ENCODE measurements at regions not wholly inside any gene's neighbourhood (a gene's known extent, or its start where the extent isn't known, plus 50 kb on each side); places are given as distances from the start of the nearest gene placed in this dataset.

DNA sequence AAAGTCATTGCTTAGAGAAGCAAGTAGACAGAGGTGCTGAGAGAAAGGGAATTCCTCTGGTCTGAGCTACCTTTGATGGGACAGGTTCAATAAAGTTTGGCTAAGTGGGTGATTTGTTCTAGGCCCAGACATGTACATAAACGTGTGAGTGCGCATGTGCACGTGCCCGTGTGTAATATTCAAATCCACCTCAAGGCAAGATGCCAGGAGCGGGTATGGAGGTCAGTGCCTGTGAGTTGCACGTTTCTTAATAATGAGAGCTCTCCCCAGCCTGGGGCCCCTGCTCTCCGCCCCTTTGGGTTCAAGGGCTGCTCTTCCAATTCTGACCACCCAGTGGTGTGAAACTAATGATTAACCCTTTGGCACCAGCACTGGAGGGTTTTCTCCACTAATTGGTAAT lies 53.8 kb upstream of the LMO4 start:
- FAIRE-seq (no peak), DNase-seq (ENCODE audit: low read depth, low spot score) (no peak)
- Histone ChIP-seq H3K27ac (ENCODE audit: insufficient read depth, low read depth, low read length) (no peak overlapping the region), H3K4me2 (ENCODE audit: insufficient read depth, low read length) (no peak overlapping the region), H3K4me1 (ENCODE audit: control insufficient read depth, extremely low read depth, insufficient read depth, low read length) (no peaks in the 10 kb centered on the region), H3K9me1 (replicated peaks; ENCODE audit: control insufficient read depth, extremely low read depth, insufficient read depth, low read length) (no peaks in the 10 kb centered on the region), H3K4me3 (replicated peaks in 1 of 3; ENCODE audit: insufficient read depth in 1 of 3, low read depth in 1 of 3, low read length in 3 of 3) (no peak overlapping the region), H3K27me3 (ENCODE audit: control insufficient read depth in 2 of 2, insufficient read depth in 2 of 2, low read length in 2 of 2) (peaks cover 0 to 10% of the 10 kb centered on the region in 2 experiments), H4K20me1 (replicated peaks; ENCODE audit: control insufficient read depth, extremely low read depth, insufficient read depth, low read length) (no peaks in the 10 kb centered on the region), H2AFZ (ENCODE audit: low read depth, low read length) (no peak overlapping the region), H3K9me3 (replicated peaks; ENCODE audit: control insufficient read depth, insufficient read depth, low read length) (no peaks in the 10 kb centered on the region), H3K9ac (replicated peaks; ENCODE audit: extremely low read depth, insufficient read depth, low read length) (no peak overlapping the region), H3K36me3 (ENCODE audit: control insufficient read depth in 2 of 2, extremely low read depth in 1 of 2, insufficient read depth in 2 of 2, low read length in 2 of 2) (no peaks in the 10 kb centered on the region), H3K79me2 (ENCODE audit: control insufficient read depth, insufficient read depth, low read length) (no peaks in the 10 kb centered on the region)
- dilution Hi-C loops (cut with MboI; ENCODE audit: extremely low pct_ligation_motif_present, low sequenced_read_pairs) (no loop called here), intact Hi-C loops (cut with micrococcal nuclease) (loop anchor here (5.0 kb wide), 1 partner anchor 143 kb away; no protein-coding TSS in a partner anchor)
- ChIA-PET CTCF (interaction anchor here (1.0 to 2.6 kb wide), 2 partner anchors 18 to 20 kb away, joined by 3 to 10 read pairs; no protein-coding TSS in a partner anchor), POLR2A (no interaction called here)
- BruUV-seq (replicated peaks): no TSS peak
- TF ChIP-seq MYC (IDR thresholded peaks at IDR 0.05; ENCODE audit: low read depth, low read length): no peak
- TF ChIP-seq POLR2A (IDR thresholded peaks at IDR 0.05; ENCODE audit: low read depth, low read length): no peak

DNA sequence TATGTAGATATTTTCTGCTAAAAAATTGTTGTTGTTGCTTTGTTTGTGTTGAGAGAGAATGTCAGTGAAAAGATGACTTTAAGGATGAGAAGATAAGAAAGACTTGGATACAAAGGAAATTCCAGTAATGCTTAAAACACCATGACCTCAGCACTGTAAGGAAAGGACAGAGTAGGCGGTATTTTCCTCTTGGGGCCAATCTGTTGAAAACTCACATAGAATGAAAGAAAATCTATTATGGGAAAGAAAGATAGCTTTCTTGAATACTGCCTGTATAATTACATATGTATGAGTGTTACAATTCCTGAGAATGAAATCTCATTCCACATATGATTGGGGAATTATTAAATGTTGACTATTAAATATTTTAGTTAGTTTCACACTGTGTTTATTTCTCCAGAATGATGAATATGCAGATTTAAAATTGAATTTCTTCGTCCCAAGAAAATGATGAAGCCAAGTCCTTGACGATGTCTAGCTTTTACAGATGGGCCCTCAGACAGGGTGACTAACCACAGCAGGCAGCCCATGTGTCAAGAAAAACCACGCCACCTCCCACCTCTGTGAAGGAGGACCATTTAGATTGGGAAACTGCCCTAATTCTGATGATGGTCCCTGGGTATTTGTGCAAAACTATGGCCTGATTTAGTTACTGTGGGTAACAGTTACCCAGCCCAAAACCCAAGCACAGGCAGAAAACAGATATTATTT lies 49.7 kb upstream of the LMO4 start:
- Histone ChIP-seq H3K27me3 (ENCODE audit: control insufficient read depth in 2 of 2, insufficient read depth in 2 of 2, low read length in 2 of 2) (peaks cover 0 to 7% of the 10 kb centered on the region in 2 experiments), H3K79me2 (ENCODE audit: control insufficient read depth, insufficient read depth, low read length) (no peaks in the 10 kb centered on the region), H3K9ac (replicated peaks; ENCODE audit: extremely low read depth, insufficient read depth, low read length) (no peak overlapping the region), H3K9me3 (replicated peaks; ENCODE audit: control insufficient read depth, insufficient read depth, low read length) (no peaks in the 10 kb centered on the region), H3K9me1 (replicated peaks; ENCODE audit: control insufficient read depth, extremely low read depth, insufficient read depth, low read length) (no peaks in the 10 kb centered on the region), H3K4me3 (replicated peaks in 1 of 3; ENCODE audit: insufficient read depth in 1 of 3, low read depth in 1 of 3, low read length in 3 of 3) (no peak overlapping the region), H3K36me3 (ENCODE audit: control insufficient read depth in 2 of 2, extremely low read depth in 1 of 2, insufficient read depth in 2 of 2, low read length in 2 of 2) (no peaks in the 10 kb centered on the region), H3K27ac (ENCODE audit: insufficient read depth, low read depth, low read length) (no peak overlapping the region), H4K20me1 (replicated peaks; ENCODE audit: control insufficient read depth, extremely low read depth, insufficient read depth, low read length) (no peaks in the 10 kb centered on the region), H2AFZ (ENCODE audit: low read depth, low read length) (no peak overlapping the region), H3K4me2 (ENCODE audit: insufficient read depth, low read length) (no peak overlapping the region), H3K4me1 (ENCODE audit: control insufficient read depth, extremely low read depth, insufficient read depth, low read length) (no peaks in the 10 kb centered on the region)
- FAIRE-seq: no peak
- TF ChIP-seq GATA2 (IDR thresholded peaks at IDR 0.05; ENCODE audit: insufficient read depth, insufficient read length, low read depth, low read length) (no peak), POLR2AphosphoS5 (IDR thresholded peaks at IDR 0.05; ENCODE audit: insufficient read depth, low read depth, low read length) (no peak), JUN (IDR thresholded peaks at IDR 0.05; ENCODE audit: borderline replicate concordance, insufficient read depth, insufficient read length, low read depth) (no peak), FOS (IDR thresholded peaks at IDR 0.05; ENCODE audit: borderline replicate concordance, insufficient read depth, low read length) (no peak), MAX (IDR thresholded peaks at IDR 0.05; ENCODE audit: insufficient read depth, insufficient read length) (no peak), EZH2 (IDR thresholded peaks at IDR 0.05; ENCODE audit: borderline replicate concordance, low read depth, low read length, severe bottlenecking) (no peak), POLR2A (IDR thresholded peaks at IDR 0.05; ENCODE audit: low read depth, low read length) (no peak), MYC (IDR thresholded peaks at IDR 0.05; ENCODE audit: low read depth, low read length) (no peak), CTCF (IDR thresholded peaks at IDR 0.05; ENCODE audit: extremely low read depth in 1 of 2, insufficient read depth in 1 of 2, low read depth in 1 of 2, low read length in 2 of 2) (no peak)
- dilution Hi-C loops (cut with MboI; ENCODE audit: extremely low pct_ligation_motif_present, low sequenced_read_pairs): no loop called here
- ChIA-PET CTCF (interaction anchor here (1.2 to 3.6 kb wide), 2 partner anchors 14 to 35 kb away, joined by 4 to 20 read pairs; no protein-coding TSS in a partner anchor), POLR2A (no interaction called here)
- no TSS peak for BruUV-seq (replicated peaks)
- intact Hi-C loops (cut with micrococcal nuclease): loop anchor here (5.0 kb wide), 1 partner anchor 147 kb away; no protein-coding TSS in a partner anchor
- no peak for DNase-seq (ENCODE audit: low read depth, low spot score)
